ENCODE measurements at regions not wholly inside any gene's neighbourhood (a gene's known extent, or its start where the extent isn't known, plus 50 kb on each side); places are given as distances from the start of the nearest gene placed in this dataset.

- Histone ChIP-seq H3K4me3 (ENCODE audit: low read depth, low read length, poor library complexity, severe bottlenecking) (no peak overlapping the region), H3K9ac (ENCODE audit: low read length) (no peak overlapping the region), H3K36me3 (ENCODE audit: insufficient read depth, low read length) (no peaks in the 10 kb centered on the region), H3K4me2 (ENCODE audit: low read length) (no peak overlapping the region), H3K79me2 (ENCODE audit: insufficient read depth, low read length) (no peaks in the 10 kb centered on the region), H3K27ac (ENCODE audit: low read depth, low read length, poor library complexity, severe bottlenecking) (no peak overlapping the region), H4K20me1 (ENCODE audit: insufficient read depth, low read length) (no peaks in the 10 kb centered on the region), H3K9me3 (ENCODE audit: low read length) (no peaks in the 10 kb centered on the region), H2AFZ (ENCODE audit: low read length) (no peak overlapping the region), H3K9me2 (ENCODE audit: low read depth, low read length) (no peaks in the 10 kb centered on the region), H3F3A (ENCODE audit: insufficient read depth, low read length) (no peaks in the 10 kb centered on the region), H3K4me1 (ENCODE audit: insufficient read depth, low read length, severe bottlenecking) (no peaks in the 10 kb centered on the region), H3K27me3 (ENCODE audit: insufficient read depth, low read length) (no peaks in the 10 kb centered on the region)
- TF ChIP-seq CTCF (IDR thresholded peaks at IDR 0.05; ENCODE audit: low read length) (no peak), EZH2 (IDR thresholded peaks at IDR 0.05; ENCODE audit: borderline replicate concordance, low read length) (no peak)
Measured at GRCh38 chr10:33807531-33808359, 473.3 kb upstream of the NRP1 start.

GRCh38 chr10:33805831-33806230 lies 471.4 kb upstream of the NRP1 start:
- no peaks in the 10 kb centered on the region for H3K4me1 ChIP-seq (ENCODE audit: insufficient read depth, low read length, severe bottlenecking)
- no peak overlapping the region for H2AFZ ChIP-seq (ENCODE audit: low read length)
- no peak overlapping the region for H3K4me2 ChIP-seq (ENCODE audit: low read length)
- H3K36me3 ChIP-seq (ENCODE audit: insufficient read depth, low read length), result no peaks in the 10 kb centered on the region
- H3K9ac ChIP-seq (ENCODE audit: low read length), result no peak overlapping the region
- no peaks in the 10 kb centered on the region for H3K9me3 ChIP-seq (ENCODE audit: low read length)
- no peak overlapping the region for H3K27ac ChIP-seq (ENCODE audit: low read depth, low read length, poor library complexity, severe bottlenecking)
- no peaks in the 10 kb centered on the region for H4K20me1 ChIP-seq (ENCODE audit: insufficient read depth, low read length)
- no peaks in the 10 kb centered on the region for H3K9me2 ChIP-seq (ENCODE audit: low read depth, low read length)
- no peak overlapping the region for H3K4me3 ChIP-seq (ENCODE audit: low read depth, low read length, poor library complexity, severe bottlenecking)
- no peaks in the 10 kb centered on the region for H3K79me2 ChIP-seq (ENCODE audit: insufficient read depth, low read length)
- H3K27me3 ChIP-seq (ENCODE audit: insufficient read depth, low read length), result no peaks in the 10 kb centered on the region
- TF ChIP-seq EZH2 (IDR thresholded peaks at IDR 0.05; ENCODE audit: borderline replicate concordance, low read length), result no peak
- no peak for TF ChIP-seq CTCF (IDR thresholded peaks at IDR 0.05; ENCODE audit: low read length)
- no peaks in the 10 kb centered on the region for H3F3A ChIP-seq (ENCODE audit: insufficient read depth, low read length)

GRCh38 chr10:33804584-33804983 lies 470.1 kb upstream of the NRP1 start:
- H3K4me1 ChIP-seq (ENCODE audit: insufficient read depth, low read length, severe bottlenecking), result no peaks in the 10 kb centered on the region
- H3K9ac ChIP-seq (ENCODE audit: low read length), result no peak overlapping the region
- H3K4me3 ChIP-seq (ENCODE audit: low read depth, low read length, poor library complexity, severe bottlenecking), result no peak overlapping the region
- no peaks in the 10 kb centered on the region for H3K9me2 ChIP-seq (ENCODE audit: low read depth, low read length)
- TF ChIP-seq EZH2 (IDR thresholded peaks at IDR 0.05; ENCODE audit: borderline replicate concordance, low read length) (no peak), CTCF (IDR thresholded peaks at IDR 0.05; ENCODE audit: low read length) (no peak)
- H3K27ac ChIP-seq (ENCODE audit: low read depth, low read length, poor library complexity, severe bottlenecking), result no peak overlapping the region
- H3K27me3 ChIP-seq (ENCODE audit: insufficient read depth, low read length), result no peaks in the 10 kb centered on the region
- H3K9me3 ChIP-seq (ENCODE audit: low read length), result no peaks in the 10 kb centered on the region
- no peaks in the 10 kb centered on the region for H3K36me3 ChIP-seq (ENCODE audit: insufficient read depth, low read length)
- H4K20me1 ChIP-seq (ENCODE audit: insufficient read depth, low read length), result no peaks in the 10 kb centered on the region
- no peak overlapping the region for H2AFZ ChIP-seq (ENCODE audit: low read length)
- H3K4me2 ChIP-seq (ENCODE audit: low read length), result no peak overlapping the region
- H3K79me2 ChIP-seq (ENCODE audit: insufficient read depth, low read length), result no peaks in the 10 kb centered on the region
- no peaks in the 10 kb centered on the region for H3F3A ChIP-seq (ENCODE audit: insufficient read depth, low read length)

Measured in OCI-LY1 (cell line).